Stimulated activated CD4-positive, alpha-beta T cell treated with anti-CD3 and anti-CD28 coated beads, Interleukin-4, amount 100 ng/mL, for 4 hours (primary cell): ENCODE measurements at regions not wholly inside any gene's neighbourhood (a gene's known extent, or its start where the extent isn't known, plus 50 kb on each side); places are given as distances from the start of the nearest gene placed in this dataset.

Source experiments
- DNase-seq, 2 experiments: peaks; one replicate each; pipeline ENCODE4 v3.0.0-alpha.2; 2020

GRCh38 chr10:107732045-107732444, 567.5 kb upstream of the SORCS1 start:
- no peak for DNase-seq

GRCh38 chr10:107728807-107729206, 564.3 kb upstream of the SORCS1 start:
- DNase-seq, result no peak

GRCh38 chr10:107727767-107728317, 563.3 kb upstream of the SORCS1 start:
- no peak for DNase-seq

DNA sequence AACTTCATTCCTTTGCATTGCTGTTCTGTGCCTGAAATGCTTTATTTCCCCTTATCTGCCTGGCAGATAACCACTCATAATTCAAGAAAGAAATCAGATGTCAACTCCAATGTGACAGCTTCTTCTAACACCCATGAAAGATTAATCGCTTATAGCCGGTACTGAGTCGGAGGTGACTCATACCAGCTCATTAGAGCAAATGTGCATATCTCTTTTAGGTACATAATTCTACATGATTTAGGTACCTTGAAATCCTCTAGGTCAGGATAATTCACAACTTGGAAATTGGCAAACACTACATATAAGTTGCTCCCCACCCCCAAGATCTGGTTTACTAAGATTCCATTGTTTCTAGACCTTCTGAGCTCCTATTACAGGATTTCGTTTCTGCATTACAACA, 554.4 kb upstream of the SORCS1 start:
- DNase-seq, result no peak

DNA sequence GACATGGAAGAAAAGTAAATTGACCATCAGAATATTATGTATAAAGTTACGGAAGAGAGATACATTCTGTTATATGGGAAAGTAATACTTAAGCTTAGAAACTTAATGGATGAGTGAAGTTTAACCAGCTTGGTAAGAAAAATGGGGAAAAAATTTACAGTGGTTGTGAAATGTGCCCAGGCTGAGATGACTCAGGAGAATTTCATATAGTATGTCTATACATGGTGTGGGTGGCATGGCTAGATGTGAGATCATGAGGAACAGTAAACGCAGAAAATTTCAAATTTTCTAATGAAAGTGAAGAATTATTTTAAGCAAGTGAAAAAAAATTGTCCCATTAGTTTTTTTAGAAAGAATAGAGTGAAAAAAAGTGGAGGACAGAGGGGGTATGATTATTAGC, 552.5 kb upstream of the SORCS1 start:
- no peak for DNase-seq

GRCh38 chr10:107715565-107715964, 551.1 kb upstream of the SORCS1 start:
- no peak for DNase-seq

GRCh38 chr10:107708981-107709380, 544.5 kb upstream of the SORCS1 start:
- DNase-seq, result no peak

DNA sequence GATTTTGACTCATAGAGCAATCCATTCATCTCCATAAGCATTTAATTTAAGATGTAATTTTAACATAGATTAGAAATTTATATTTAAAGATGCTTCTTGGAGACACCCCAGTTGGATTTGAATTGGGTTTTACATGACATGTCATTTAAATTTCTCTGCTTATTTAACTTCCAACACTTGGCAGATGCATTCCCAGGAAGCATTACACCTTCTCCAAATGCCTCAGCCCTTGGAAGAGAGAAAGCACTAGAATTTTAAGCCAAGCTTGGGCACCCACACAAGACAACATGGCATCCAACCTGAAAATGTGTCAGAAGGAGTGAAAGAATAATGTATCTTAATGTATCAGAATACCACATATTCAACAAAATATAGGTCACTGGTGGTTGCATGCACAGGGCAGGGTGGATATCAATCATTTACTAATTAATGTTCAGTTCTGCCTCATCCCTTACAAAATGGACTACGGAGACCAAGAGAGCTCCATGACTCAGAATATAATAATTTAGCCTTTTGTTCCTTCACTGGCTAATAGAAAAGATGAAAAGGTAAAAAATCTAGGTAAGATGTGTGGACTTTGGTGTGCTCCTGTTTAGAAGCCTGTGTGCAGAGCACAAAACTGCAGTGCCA, 541.7 kb upstream of the SORCS1 start:
- DNase-seq, result no peak

GRCh38 chr10:107701943-107702342, 537.4 kb upstream of the SORCS1 start:
- DNase-seq, result no peak

- no peak for DNase-seq
Observed at GRCh38 chr10:107692072-107692471, 527.6 kb upstream of the SORCS1 start.

GRCh38 chr10:107689323-107689722, 524.8 kb upstream of the SORCS1 start:
- DNase-seq, result no peak

- DNase-seq, result no peak
Observed at GRCh38 chr10:107687701-107688100, 523.2 kb upstream of the SORCS1 start.

DNA sequence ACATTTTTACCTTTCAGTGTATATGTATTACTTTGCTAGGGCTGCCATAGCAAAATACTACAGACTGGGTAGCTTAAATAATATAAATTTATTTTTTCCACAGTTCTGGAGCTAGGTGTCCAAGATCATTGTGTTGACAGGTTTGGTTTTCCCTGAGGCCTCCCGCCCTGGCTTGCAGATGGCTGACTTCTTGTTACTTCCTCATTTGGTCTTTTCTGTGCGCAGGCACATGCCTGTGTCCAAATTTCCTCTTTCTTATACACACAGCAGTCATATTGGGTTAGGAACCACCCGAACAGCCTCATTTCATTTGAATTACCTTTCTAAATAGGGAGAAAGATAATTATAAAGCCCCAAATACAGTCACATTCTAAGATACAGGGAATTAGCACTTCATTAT, 521.6 kb upstream of the SORCS1 start:
- DNase-seq, result no peak

- no peak for DNase-seq
Observed at GRCh38 chr10:107671960-107672359, 507.5 kb upstream of the SORCS1 start.

GRCh38 chr10:107666214-107666613, 501.7 kb upstream of the SORCS1 start:
- no peak for DNase-seq

DNA sequence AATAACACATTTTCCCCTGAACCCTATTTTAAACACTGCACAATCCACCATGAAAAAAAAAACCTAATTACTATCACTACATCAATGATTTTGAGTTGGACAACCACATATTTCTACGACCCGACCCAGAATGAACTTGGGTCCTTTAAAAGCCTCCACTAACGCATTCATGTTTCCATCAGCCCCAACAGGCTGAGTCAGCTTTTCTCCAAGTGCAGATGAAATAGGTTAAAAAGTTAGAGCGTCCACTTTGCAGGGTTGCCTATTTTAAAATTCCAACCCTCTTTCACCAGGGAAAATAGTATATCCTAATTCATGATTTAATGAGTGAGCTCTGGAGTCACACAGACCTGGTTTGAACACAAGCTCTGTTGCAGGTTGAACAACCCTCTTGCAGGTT, 501.0 kb upstream of the SORCS1 start:
- no peak for DNase-seq

DNA sequence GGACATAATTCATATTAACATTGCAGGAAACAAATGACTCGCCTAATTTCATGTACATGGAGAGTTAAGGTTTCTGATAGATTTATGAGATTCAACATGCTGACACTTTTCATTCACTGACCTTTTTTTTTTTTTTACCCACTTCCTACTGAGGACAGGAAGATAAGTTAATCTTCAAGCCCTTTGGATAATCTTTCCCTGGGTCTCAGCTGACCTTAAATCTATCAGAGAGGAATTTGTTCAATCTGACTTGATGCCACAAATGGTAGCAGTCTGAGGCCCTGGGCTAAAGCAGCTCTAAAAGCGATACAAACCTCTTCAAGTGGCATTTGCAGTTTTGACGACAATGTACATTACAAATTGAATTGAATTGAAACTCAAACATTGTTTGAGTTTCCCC, 493.3 kb upstream of the SORCS1 start:
- DNase-seq, result no peak

DNA sequence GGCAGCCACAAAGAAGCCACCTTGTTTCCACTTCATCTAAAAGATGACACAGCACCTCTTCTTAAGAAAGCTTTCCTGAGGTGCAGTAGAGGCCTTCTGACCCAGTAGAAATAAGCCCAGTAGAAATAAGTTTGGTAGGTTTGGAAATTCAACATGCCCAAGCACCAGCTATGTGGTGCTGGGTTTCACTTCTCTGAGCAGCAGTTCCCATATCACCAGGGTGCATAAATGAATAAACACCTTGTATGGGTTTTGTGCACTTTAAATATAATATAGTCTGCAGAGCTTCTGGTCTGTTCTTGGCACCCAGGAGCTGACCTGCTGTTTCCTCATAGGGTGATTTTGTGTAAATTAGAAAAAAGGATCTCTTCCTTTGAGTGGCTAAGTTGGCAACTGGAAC, 492.4 kb upstream of the SORCS1 start:
- no peak for DNase-seq

DNA sequence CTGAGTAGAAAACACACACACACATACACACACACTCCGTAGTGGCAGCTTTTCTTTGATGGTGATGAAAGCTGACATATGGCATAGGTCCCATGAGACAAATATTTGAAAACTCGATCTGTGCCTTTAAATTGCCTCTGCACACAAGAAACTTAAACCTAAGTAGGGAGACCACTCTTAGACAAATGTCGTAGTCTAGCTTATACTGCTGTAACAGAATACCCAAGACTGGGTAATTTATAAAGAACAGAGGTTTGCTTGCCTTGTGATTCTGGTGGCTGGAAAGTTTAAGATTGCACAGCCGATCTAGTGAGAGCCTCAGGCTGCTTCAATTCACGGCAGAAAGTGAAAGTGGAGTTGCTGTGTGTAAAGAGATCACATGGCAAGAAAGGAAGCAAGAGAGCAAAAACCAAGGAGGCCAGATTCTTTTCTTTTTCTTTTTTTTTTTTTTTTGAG, 489.4 kb upstream of the SORCS1 start:
- no peak for DNase-seq

DNA sequence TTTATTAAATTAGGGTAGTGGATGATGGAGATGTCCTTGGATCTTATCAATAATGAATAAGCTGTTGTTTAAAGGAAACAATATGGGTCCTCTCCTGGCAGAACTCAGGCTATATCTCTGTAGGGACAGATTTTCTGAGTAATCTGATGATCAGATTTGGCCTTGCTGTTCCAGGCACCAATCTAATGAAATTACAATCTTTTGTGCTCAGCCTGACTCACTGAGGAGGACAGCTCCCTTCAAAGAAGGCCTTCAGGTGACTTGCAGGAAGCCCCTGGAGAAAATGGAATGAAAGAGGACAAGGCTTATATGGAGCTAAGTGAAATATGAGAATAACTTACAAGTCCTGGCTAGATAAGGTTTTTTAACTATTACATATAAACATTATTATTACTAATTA, 486.4 kb upstream of the SORCS1 start:
- no peak for DNase-seq

DNA sequence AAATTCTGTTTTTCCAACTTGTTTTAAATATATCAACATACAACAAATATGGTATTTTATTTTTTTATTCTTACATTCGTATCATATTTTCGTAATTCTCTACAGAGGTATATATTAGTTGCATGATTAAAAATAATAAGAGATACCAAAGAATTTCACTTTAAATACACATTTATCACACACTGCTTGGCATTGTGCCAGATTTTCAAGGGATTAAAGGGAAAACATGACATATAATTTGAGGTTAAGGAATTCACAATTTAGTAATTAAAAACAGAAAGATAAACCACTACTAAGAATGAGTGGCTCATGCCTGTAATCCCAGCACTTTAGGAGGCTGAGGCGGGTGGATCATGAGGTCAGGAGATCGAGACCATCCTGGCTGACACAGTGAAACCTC, 484.7 kb upstream of the SORCS1 start:
- DNase-seq, result no peak

DNA sequence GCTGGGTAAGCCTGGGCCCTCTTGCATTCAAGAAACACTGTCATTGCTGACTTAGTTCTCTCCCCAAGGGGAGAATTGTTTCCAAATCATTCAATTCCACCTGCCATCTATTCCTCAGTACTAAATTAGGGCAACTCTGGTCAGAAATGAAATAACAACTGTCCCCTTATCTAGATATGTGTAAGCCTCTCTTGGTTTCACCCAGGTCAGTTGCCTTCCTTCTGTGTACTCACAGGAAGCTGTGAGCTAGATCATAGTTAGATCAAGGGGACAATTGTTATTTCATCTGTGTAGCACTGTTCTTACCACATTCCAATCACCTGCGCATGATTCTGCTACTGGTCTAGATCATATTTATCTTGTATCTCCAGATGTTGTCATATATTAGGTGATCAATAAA, 483.0 kb upstream of the SORCS1 start:
- no peak for DNase-seq

- DNase-seq, result no peak
Observed at GRCh38 chr10:107631876-107632275, 467.4 kb upstream of the SORCS1 start.

- DNase-seq, result no peak
Observed at GRCh38 chr10:107626862-107627261, 462.4 kb upstream of the SORCS1 start.

DNA sequence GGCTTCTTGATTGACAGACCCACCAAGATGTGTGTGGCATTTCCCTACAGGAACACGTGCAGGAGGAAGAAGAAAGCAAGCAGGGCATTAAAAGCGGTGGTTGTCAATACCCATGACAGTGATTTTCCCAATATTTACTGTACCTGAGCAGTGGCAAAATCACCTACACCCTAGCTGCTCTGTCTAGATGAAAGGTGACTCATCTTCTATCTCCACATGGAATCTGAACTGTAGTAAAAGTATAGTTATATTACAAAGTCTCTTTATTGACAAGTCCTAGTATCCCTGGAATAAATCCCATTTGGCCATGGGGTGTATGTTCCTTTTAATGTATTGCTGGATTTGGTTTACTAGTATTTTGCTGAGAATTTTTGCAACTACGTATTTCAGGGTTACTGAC, 458.8 kb upstream of the SORCS1 start:
- no peak for DNase-seq
